GM12873 (cell line): ENCODE measurements at regions not wholly inside any gene's neighbourhood (a gene's known extent, or its start where the extent isn't known, plus 50 kb on each side); places are given as distances from the start of the nearest gene placed in this dataset.
A peak's percentile ranks its signal among the peaks of the same experiment; 100 is the strongest.

ENCODE experiments used
- TF ChIP-seq, protein P1 (sequence below): IDR thresholded peaks from 2 replicates; pipeline ENCODE4 v1.5.1; 2012; ENCODE audit warnings: low read depth, mild to moderate bottlenecking, moderate library complexity, low read length, control low read depth; ENCODE audit not compliant: insufficient read depth; ENCODE audit errors: missing control alignments

DNA sequence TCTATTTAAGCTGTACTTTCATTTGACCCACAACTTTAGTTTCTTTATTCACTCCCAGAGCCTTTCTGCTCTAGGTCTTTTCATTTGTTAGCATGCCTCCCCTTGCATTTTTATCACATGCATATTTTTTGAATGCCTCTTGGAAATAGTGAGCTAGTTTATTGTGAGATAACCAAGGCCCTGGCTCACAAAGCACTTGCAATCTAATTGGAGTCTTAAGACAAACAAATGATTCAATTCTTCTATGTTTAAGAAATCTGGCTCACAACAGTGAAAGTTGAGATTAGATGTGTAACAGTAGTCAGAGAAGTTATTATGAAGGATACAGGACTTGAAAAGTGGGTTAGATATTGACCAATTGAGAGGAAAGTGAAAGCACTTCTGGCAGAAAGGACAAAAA is 173.4 kb downstream of the MOXD1 start:
- TF ChIP-seq, protein P1, sequence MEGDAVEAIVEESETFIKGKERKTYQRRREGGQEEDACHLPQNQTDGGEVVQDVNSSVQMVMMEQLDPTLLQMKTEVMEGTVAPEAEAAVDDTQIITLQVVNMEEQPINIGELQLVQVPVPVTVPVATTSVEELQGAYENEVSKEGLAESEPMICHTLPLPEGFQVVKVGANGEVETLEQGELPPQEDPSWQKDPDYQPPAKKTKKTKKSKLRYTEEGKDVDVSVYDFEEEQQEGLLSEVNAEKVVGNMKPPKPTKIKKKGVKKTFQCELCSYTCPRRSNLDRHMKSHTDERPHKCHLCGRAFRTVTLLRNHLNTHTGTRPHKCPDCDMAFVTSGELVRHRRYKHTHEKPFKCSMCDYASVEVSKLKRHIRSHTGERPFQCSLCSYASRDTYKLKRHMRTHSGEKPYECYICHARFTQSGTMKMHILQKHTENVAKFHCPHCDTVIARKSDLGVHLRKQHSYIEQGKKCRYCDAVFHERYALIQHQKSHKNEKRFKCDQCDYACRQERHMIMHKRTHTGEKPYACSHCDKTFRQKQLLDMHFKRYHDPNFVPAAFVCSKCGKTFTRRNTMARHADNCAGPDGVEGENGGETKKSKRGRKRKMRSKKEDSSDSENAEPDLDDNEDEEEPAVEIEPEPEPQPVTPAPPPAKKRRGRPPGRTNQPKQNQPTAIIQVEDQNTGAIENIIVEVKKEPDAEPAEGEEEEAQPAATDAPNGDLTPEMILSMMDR = no peak

DNA sequence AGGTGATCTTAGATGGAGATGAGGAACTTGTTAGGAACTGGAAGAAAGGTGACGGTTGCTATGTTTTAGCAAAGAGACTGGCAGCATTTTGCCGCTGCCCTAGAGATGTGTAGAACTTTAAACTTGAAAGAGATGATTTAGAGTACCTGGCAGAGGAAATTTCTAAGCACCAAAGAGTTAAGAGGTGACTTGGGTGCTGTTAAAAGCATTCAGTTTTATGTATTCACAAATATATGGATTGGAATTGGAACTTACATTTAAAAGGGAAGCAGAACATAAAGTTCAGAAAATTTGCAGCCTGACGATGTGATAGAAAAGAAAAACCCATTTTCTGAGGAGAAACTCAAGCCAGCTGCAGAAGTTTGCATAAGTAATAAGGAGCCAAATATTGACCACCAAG is 176.3 kb downstream of the MOXD1 start:
- TF ChIP-seq, protein P1 = no peak

DNA sequence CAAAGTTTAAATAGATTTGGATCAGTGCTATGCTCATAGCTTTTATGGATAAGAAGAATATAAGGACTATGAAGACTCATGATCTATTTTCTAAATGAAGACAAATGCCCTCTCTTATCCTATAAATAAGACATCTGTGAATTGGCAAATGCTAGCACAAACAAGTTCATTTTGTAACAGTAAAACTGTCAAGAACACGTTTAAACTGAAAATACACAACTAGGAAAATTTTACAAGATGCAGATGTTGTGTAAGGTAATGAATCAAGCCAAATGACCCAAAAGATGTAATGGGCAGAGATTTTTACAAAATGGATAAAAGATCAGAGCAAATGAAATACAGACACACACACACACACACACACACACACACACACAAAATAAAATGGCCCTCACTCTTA is 180.5 kb downstream of the MOXD1 start:
- TF ChIP-seq, protein P1 = no peak

DNA sequence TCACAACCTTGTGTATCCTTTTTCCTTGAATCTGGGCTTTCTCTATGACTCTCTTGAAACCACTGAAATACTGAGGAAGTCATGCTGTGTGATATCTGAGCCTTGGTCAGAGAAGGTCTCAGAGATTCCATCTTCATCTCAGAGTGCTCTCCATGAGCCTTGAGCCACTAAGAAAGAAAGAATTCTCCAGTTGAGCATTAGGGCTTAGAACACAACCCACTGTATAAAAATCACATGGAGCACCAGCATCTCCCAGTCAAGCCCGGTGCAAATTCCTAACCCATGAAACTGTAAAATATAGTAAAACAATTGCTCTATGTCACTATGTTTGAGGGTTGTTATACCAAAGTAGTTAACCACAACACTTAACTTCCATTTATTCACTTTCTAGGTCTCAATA is 181.4 kb downstream of the MOXD1 start:
- TF ChIP-seq, protein P1 = no peak

DNA sequence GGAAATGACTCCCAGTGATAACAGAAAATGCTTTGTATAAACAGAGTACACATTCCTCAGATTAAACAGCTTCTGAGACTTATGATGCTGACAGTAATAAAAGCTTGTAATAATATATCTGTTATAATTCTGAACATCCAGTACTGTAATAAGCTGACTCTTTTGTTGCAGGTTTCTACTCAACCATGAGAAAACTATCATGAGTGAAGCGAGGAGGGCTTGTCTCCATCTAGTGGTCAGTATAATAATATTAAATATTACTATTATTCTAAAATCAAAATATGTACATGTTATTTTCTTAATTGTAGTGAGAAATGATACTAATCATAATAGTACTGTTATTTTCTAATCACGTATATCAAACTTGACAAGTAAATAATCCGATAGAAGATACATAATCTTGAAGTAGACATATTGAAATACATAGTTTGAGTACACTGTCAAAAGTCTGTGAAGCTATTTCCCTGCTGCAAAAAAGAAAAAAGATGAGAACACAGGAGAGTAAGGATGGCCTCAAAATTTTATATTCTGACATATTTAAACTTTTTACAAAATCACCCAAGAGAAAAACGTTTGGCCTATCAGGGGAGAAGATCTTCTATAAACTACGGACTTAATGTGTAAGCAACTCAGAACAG is 183.1 kb downstream of the MOXD1 start:
- TF ChIP-seq, protein P1 = peak; percentile 36

DNA sequence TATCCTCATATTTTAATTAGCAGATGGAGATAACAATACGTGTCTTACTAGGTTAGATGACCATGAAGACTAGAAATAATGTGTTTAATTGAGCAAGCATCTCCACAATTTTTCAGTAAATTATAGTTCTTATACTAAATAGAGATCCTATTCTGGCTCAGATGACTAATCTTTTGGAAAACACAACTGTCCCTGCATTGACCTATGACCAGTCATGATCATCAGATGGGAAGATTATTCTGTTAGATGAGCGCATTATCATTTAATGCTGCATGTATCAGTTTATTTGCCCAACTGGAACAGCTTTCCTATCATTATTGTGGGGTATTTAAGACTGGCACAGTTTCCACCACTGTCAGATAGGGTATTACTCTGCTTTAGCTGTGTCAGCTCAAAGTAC is 185.5 kb downstream of the MOXD1 start:
- TF ChIP-seq, protein P1 = no peak

DNA sequence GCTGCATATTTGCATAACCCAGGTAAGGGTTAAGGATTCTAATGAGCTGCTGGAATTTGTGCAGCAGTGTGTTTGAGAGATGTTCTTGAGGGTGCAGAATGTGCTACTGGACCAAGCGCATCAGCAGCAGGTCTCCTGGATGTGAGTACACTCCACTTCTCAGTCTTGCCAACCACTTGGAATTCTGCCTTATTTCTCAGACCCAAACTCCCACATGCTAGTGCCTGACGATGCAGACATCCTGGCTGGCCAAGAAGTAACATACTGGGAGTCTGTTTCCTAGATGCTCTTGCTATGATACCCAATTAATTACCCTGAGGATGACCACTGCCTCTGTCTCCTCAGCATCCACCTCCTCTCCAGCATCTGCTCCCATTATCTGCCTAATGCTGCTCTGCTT is 186.6 kb downstream of the MOXD1 start:
- TF ChIP-seq, protein P1 = no peak

DNA sequence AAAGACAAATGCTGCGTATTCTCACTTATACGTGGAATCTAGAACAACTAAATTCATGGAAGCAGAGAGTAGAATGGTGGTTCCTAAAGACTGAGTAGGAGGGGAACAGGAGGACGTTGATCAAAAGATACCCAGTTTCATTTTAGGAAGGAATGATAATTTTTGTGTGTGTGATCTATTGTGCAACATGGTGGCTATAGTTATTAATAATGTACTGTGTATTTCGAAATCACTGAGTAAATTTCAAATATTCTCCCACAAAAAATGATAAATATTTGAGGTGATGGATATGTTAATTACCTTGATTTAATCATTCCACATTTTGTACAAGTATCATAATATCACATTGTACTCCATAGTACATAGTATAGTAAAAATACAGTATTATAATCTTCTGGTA is 187.5 kb downstream of the MOXD1 start:
- TF ChIP-seq, protein P1 = no peak
